Liver (tissue), 8 donors: ENCODE measurements at regions not wholly inside any gene's neighbourhood (a gene's known extent, or its start where the extent isn't known, plus 50 kb on each side); places are given as distances from the start of the nearest gene placed in this dataset.

Experiments used
- DNase-seq: peaks from one replicate; pipeline ENCODE4 v3.0.0-alpha.2; 2017; ENCODE audit warnings: low spot score
- H3K27ac ChIP-seq, 2 donors: one replicate each; pipeline ENCODE4 v1.7.0; 2013; ENCODE audit warnings: inconsistent platforms in 2 of 2, low read length in 2 of 2, control low read depth in 1 of 2, low read depth in 1 of 2, mild to moderate bottlenecking in 1 of 2
- H3K27me3 ChIP-seq, 4 donors: one replicate each; pipeline versions ENCODE4 v1.6.1 to v1.7.0; 2013; ENCODE audit warnings: low read length in 3 of 4, inconsistent platforms in 1 of 4, mild to moderate bottlenecking in 1 of 4, moderate library complexity in 1 of 4; ENCODE audit not compliant: control insufficient read depth in 4 of 4, insufficient read depth in 4 of 4
- H3K36me3 ChIP-seq, 4 donors: one replicate each; pipeline versions ENCODE4 v1.6.1 to v1.7.0; 2013; ENCODE audit warnings: low read length in 3 of 4, mild to moderate bottlenecking in 3 of 4, low read depth in 1 of 4, moderate library complexity in 1 of 4; ENCODE audit not compliant: control insufficient read depth in 4 of 4, insufficient read depth in 3 of 4
- H3K4me1 ChIP-seq, 4 donors: one replicate each; pipeline versions ENCODE4 v1.6.1 to v1.7.0; 2013; ENCODE audit warnings: low read length in 3 of 4, mild to moderate bottlenecking in 3 of 4, moderate library complexity in 1 of 4; ENCODE audit not compliant: control insufficient read depth in 4 of 4, insufficient read depth in 4 of 4
- H3K4me3 ChIP-seq, 3 donors: one replicate each; pipeline versions ENCODE4 v1.6.1 to v1.7.0; 2013; ENCODE audit warnings: low read length in 3 of 3, control low read depth in 1 of 3, low read depth in 1 of 3, mild to moderate bottlenecking in 1 of 3
- H3K9ac ChIP-seq, 2 donors: one replicate each; pipeline ENCODE4 v1.7.0; 2013; ENCODE audit warnings: low read length in 2 of 2, mild to moderate bottlenecking in 2 of 2, moderate library complexity in 2 of 2, control low read depth in 1 of 2, low read depth in 1 of 2
- H3K9me3 ChIP-seq, 4 donors: one replicate each; pipeline versions ENCODE4 v1.6.1 to v1.7.0; 2013; ENCODE audit warnings: low read length in 3 of 4; ENCODE audit not compliant: control insufficient read depth in 4 of 4
- FOXA1 ChIP-seq: IDR thresholded peaks from 2 replicates; pipeline ENCODE4 v1.6.1; 2016; ENCODE audit warnings: antibody characterized with exemption
- FOXA2 ChIP-seq: IDR thresholded peaks from 2 replicates; pipeline ENCODE4 v1.6.1; 2016; ENCODE audit warnings: antibody characterized with exemption
- JUND ChIP-seq, 2 donors: IDR thresholded peaks; 2 replicates each; pipeline ENCODE4 v1.6.1; 2016; ENCODE audit warnings: antibody characterized with exemption in 2 of 2
- NR2F2 ChIP-seq: IDR thresholded peaks from 2 replicates; pipeline ENCODE4 v1.6.1; 2016; ENCODE audit warnings: antibody characterized with exemption
- RAD21 ChIP-seq, 2 donors: IDR thresholded peaks; 2 replicates each; pipeline ENCODE4 v1.6.1; 2016; ENCODE audit warnings: antibody characterized with exemption in 2 of 2, mild to moderate bottlenecking in 2 of 2
- TAF1 ChIP-seq: conservative IDR thresholded peaks from 2 replicates; pipeline ENCODE4 v1.6.1; 2016; ENCODE audit warnings: antibody characterized with exemption, mild to moderate bottlenecking
- WGBS: extraction: QIAGEN DNeasy Blood & Tissue Kit; methylation state at CpG from one replicate; pipeline ENCODE4 v1.1.7; 2013; 5-methylcytosine and 5-hydroxymethylcytosine counted together
- TF ChIP-seq, protein P1 (sequence below): IDR thresholded peaks from 2 replicates; pipeline ENCODE4 v1.6.1; 2016; ENCODE audit warnings: antibody characterized with exemption, mild to moderate bottlenecking
- TF ChIP-seq, protein P2 (sequence below): IDR thresholded peaks from 2 replicates; pipeline ENCODE4 v1.6.1; 2016; ENCODE audit warnings: antibody characterized with exemption
- TF ChIP-seq, protein P3 (sequence below): fragments of 150-350 bp; IDR thresholded peaks from 2 replicates; pipeline ENCODE4 v1.5.1; 2017; ENCODE audit warnings: improper control_type of control experiment, low read depth, low read length; ENCODE audit not compliant: missing input control
- TF ChIP-seq, protein P4 (sequence below): IDR thresholded peaks from 2 replicates; pipeline ENCODE4 v1.6.1; 2016; ENCODE audit warnings: antibody characterized with exemption
- donor health status: healthy.
- donor health status: healthy.
- donor health status: healthy.
- donor health status: healthy.
- donor health status: healthy.

DNA sequence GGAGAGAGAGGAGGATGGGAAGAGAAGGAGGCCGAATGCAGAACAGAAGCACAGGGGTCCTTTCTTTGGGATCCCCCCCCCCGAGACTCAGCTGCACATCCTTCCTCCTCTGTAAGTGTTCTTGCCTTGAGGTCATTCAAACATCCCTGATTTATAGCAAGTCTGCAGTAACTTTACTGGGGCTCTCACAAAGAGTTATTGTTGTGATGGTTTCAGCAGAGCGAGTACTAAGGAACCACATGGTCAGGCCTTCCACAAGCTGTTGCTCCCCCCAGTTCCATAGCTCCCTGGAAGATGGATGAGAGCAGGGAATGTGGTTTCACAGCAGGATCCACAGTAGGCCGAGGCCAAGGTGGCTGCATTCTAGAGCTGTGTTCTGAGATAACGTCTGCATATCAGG lies 351.4 kb upstream of the CDH4 start:
- no peaks in the 10 kb centered on the region for H3K27me3 ChIP-seq
- H3K9me3 ChIP-seq = peaks cover 3 to 11% (median 8%) of the 10 kb centered on the region in 4 donors
- H3K9ac ChIP-seq = no peak overlapping the region
- no peak for DNase-seq
- no peaks in the 10 kb centered on the region for H3K36me3 ChIP-seq
- TF ChIP-seq, protein P1, sequence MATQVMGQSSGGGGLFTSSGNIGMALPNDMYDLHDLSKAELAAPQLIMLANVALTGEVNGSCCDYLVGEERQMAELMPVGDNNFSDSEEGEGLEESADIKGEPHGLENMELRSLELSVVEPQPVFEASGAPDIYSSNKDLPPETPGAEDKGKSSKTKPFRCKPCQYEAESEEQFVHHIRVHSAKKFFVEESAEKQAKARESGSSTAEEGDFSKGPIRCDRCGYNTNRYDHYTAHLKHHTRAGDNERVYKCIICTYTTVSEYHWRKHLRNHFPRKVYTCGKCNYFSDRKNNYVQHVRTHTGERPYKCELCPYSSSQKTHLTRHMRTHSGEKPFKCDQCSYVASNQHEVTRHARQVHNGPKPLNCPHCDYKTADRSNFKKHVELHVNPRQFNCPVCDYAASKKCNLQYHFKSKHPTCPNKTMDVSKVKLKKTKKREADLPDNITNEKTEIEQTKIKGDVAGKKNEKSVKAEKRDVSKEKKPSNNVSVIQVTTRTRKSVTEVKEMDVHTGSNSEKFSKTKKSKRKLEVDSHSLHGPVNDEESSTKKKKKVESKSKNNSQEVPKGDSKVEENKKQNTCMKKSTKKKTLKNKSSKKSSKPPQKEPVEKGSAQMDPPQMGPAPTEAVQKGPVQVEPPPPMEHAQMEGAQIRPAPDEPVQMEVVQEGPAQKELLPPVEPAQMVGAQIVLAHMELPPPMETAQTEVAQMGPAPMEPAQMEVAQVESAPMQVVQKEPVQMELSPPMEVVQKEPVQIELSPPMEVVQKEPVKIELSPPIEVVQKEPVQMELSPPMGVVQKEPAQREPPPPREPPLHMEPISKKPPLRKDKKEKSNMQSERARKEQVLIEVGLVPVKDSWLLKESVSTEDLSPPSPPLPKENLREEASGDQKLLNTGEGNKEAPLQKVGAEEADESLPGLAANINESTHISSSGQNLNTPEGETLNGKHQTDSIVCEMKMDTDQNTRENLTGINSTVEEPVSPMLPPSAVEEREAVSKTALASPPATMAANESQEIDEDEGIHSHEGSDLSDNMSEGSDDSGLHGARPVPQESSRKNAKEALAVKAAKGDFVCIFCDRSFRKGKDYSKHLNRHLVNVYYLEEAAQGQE = no peak
- TF ChIP-seq, protein P2, sequence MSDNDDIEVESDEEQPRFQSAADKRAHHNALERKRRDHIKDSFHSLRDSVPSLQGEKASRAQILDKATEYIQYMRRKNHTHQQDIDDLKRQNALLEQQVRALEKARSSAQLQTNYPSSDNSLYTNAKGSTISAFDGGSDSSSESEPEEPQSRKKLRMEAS = no peak
- TF ChIP-seq NR2F2 (no peak), RAD21 (IDR thresholded peaks at IDR 0.05) (no peak)
- no peaks in the 10 kb centered on the region for H3K4me1 ChIP-seq
- no peak overlapping the region for H3K4me3 ChIP-seq
- 51% methylated on average over 5 of the region's 5 CpGs for WGBS
- no peak overlapping the region for H3K27ac ChIP-seq

DNA sequence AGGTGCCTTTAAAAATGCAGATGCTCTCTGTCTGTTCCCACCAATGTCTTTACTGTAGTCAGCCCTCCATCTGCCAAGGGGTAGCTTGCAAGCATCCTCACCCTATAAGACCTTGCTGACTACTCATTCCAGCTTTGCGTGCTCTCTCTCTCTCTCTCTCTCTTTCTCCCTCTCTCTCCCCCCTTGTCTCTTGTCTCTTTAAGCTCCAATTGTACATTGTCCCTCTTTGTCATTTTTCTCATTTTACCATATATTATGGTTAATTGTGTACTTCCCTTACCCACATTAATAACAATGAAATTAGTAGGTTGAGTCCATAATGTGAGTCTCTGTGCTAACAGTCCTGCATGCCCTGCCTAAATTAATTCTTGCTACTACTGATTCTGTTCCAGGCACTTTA lies 350.2 kb upstream of the CDH4 start:
- Histone ChIP-seq H3K9me3 (peaks cover 3 to 11% (median 7%) of the 10 kb centered on the region in 4 donors), H3K27me3 (no peaks in the 10 kb centered on the region), H3K9ac (no peak overlapping the region), H3K27ac (no peak overlapping the region), H3K4me1 (no peaks in the 10 kb centered on the region), H3K4me3 (no peak overlapping the region), H3K36me3 (no peaks in the 10 kb centered on the region)
- TF ChIP-seq, protein P2 = no peak
- TF ChIP-seq FOXA1 (no peak), FOXA2 (no peak), NR2F2 (no peak), JUND (IDR thresholded peaks at IDR 0.05) (no peak), TAF1 (no peak)
- TF ChIP-seq, protein P3, sequence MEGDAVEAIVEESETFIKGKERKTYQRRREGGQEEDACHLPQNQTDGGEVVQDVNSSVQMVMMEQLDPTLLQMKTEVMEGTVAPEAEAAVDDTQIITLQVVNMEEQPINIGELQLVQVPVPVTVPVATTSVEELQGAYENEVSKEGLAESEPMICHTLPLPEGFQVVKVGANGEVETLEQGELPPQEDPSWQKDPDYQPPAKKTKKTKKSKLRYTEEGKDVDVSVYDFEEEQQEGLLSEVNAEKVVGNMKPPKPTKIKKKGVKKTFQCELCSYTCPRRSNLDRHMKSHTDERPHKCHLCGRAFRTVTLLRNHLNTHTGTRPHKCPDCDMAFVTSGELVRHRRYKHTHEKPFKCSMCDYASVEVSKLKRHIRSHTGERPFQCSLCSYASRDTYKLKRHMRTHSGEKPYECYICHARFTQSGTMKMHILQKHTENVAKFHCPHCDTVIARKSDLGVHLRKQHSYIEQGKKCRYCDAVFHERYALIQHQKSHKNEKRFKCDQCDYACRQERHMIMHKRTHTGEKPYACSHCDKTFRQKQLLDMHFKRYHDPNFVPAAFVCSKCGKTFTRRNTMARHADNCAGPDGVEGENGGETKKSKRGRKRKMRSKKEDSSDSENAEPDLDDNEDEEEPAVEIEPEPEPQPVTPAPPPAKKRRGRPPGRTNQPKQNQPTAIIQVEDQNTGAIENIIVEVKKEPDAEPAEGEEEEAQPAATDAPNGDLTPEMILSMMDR = no peak
- TF ChIP-seq, protein P4, sequence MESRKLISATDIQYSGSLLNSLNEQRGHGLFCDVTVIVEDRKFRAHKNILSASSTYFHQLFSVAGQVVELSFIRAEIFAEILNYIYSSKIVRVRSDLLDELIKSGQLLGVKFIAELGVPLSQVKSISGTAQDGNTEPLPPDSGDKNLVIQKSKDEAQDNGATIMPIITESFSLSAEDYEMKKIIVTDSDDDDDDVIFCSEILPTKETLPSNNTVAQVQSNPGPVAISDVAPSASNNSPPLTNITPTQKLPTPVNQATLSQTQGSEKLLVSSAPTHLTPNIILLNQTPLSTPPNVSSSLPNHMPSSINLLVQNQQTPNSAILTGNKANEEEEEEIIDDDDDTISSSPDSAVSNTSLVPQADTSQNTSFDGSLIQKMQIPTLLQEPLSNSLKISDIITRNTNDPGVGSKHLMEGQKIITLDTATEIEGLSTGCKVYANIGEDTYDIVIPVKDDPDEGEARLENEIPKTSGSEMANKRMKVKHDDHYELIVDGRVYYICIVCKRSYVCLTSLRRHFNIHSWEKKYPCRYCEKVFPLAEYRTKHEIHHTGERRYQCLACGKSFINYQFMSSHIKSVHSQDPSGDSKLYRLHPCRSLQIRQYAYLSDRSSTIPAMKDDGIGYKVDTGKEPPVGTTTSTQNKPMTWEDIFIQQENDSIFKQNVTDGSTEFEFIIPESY = no peak
- TF ChIP-seq, protein P1 = no peak
- no peak for DNase-seq
- WGBS = 95% methylated on average over 1 of the region's 1 CpG
